Lower lobe of right lung (tissue), 2 donors: ENCODE measurements at regions not wholly inside any gene's neighbourhood (a gene's known extent, or its start where the extent isn't known, plus 50 kb on each side); places are given as distances from the start of the nearest gene placed in this dataset.

ENCODE experiments used
- ATAC-seq, 2 donors: fragments of 200-7000 bp; cut with Tn5 transposase; one replicate each; pipeline ENCODE4 v1.9.1; 2020 to 2022; ENCODE audit warnings: mild to moderate bottlenecking in 2 of 2, moderate library complexity in 2 of 2
- DNase-seq: peaks from one replicate; pipeline ENCODE4 v3.0.0-alpha.2; 2020
- H3K27ac ChIP-seq: fragments of 200-600 bp; one replicate; pipeline ENCODE4 v1.8.0; 2022
- H3K27me3 ChIP-seq: fragments of 200-600 bp; one replicate; pipeline ENCODE4 v1.8.0; 2022; ENCODE audit warnings: low read depth
- H3K36me3 ChIP-seq: fragments of 200-600 bp; one replicate; pipeline ENCODE4 v1.8.0; 2022; ENCODE audit warnings: mild to moderate bottlenecking
- H3K4me1 ChIP-seq: fragments of 200-600 bp; one replicate; pipeline ENCODE4 v1.8.0; 2022
- H3K4me3 ChIP-seq: fragments of 200-600 bp; one replicate; pipeline ENCODE4 v1.8.0; 2022; ENCODE audit warnings: mild to moderate bottlenecking
- H3K9me3 ChIP-seq: fragments of 200-600 bp; one replicate; pipeline ENCODE4 v1.8.0; 2022
- intact Hi-C: fragments of 100-400 bp; cut with DNase I; formaldehyde crosslinking; loops from one replicate; pipeline ENCODE4 v1.11.0; 2022
- TF ChIP-seq, protein P1 (sequence below): fragments of 200-600 bp; IDR thresholded peaks from one replicate; pipeline ENCODE4 v1.8.0; 2022; ENCODE audit warnings: antibody characterized with exemption, mild to moderate bottlenecking
- donor health status: DM: no; HTN: yes; CAD: no; lungs with severe emphysema.

DNA sequence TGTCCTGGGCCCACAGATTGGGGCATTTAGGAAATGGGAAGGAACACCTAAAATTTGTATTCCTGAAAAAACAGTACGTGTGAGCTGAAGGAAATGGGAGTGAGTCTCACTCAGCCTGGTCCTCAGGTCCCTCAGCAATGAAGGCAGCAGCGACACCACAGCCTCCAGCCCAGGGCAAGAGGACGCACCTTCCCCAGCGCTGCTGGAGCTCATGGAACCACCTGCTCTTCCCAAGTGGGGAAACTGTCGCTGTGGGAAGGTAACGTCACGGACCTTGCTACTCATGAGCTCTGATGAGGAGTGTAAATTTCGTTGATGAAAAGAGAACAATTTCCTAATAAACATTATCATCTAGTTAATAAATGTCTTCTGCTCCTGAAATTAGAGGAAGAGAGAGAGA, 323.6 kb downstream of the EIPR1 start:
- no peak overlapping the region for H3K4me3 ChIP-seq
- no peaks in the 10 kb centered on the region for H3K36me3 ChIP-seq
- H3K27me3 ChIP-seq = no peaks in the 10 kb centered on the region
- ATAC-seq (no peak), DNase-seq (no peak)
- TF ChIP-seq, protein P1, sequence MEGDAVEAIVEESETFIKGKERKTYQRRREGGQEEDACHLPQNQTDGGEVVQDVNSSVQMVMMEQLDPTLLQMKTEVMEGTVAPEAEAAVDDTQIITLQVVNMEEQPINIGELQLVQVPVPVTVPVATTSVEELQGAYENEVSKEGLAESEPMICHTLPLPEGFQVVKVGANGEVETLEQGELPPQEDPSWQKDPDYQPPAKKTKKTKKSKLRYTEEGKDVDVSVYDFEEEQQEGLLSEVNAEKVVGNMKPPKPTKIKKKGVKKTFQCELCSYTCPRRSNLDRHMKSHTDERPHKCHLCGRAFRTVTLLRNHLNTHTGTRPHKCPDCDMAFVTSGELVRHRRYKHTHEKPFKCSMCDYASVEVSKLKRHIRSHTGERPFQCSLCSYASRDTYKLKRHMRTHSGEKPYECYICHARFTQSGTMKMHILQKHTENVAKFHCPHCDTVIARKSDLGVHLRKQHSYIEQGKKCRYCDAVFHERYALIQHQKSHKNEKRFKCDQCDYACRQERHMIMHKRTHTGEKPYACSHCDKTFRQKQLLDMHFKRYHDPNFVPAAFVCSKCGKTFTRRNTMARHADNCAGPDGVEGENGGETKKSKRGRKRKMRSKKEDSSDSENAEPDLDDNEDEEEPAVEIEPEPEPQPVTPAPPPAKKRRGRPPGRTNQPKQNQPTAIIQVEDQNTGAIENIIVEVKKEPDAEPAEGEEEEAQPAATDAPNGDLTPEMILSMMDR = no peak
- no peaks in the 10 kb centered on the region for H3K4me1 ChIP-seq
- intact Hi-C loops = no loop called here
- H3K9me3 ChIP-seq = no peaks in the 10 kb centered on the region
- H3K27ac ChIP-seq = no peak overlapping the region

DNA sequence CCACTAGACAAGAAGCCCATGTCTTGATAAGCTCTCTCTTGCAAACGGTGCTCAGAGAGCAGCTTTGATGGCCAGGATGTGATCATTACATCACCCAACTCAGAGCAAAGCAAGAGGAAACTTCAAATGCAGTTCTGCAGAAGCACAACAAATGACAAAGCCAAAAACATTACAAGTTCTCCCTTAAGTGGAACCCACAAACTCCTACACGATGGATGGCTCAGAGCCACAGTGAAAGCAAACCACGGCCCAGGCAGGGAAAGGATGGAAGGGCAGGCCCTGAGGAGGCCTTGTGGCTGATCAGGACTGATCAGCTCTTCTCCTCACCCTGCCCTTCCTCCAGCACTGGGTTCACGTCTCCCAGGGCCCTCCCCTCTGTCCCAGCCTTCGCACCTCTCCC, 326.4 kb downstream of the EIPR1 start:
- H3K4me3 ChIP-seq = no peak overlapping the region
- no peak for DNase-seq
- no peaks in the 10 kb centered on the region for H3K27me3 ChIP-seq
- H3K27ac ChIP-seq = no peak overlapping the region
- H3K4me1 ChIP-seq = no peaks in the 10 kb centered on the region
- no peaks in the 10 kb centered on the region for H3K9me3 ChIP-seq
- no peak for ATAC-seq
- TF ChIP-seq, protein P1 = no peak
- no peaks in the 10 kb centered on the region for H3K36me3 ChIP-seq
- intact Hi-C loops = no loop called here

DNA sequence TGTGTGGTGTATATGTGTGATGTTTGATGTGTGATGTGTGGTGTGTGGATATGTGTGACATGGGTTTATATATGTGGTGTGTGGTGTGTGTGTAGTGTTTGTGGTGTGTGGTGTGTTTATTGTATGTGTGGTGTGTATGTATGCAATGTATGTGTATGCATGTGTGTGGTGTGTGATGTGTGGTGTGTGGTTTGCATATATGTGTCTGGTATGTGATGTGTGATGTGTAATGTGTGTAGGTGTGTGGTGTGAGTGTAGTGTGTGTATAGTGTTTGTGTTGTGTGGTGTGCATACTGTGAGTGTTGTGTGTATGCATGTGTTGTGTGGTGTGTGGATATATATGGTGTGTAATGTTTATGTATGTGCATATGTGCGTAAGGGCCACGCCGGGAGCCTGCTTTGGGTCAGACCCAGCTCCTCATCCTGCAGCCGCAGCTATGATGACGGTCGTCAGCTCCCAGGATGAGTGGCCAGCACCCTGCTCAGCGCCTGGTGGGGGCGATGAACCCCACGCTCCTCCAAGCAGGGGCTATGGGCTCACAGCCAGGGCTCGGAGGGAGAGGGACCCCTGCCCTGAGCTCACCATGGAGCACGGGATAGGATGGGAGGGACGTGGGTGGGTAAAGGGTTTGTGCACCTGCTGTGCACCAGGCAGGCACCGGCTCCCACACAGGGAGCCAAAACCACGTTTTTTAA, 331.3 kb downstream of the EIPR1 start:
- no peak for ATAC-seq
- H3K9me3 ChIP-seq = no peaks in the 10 kb centered on the region

DNA sequence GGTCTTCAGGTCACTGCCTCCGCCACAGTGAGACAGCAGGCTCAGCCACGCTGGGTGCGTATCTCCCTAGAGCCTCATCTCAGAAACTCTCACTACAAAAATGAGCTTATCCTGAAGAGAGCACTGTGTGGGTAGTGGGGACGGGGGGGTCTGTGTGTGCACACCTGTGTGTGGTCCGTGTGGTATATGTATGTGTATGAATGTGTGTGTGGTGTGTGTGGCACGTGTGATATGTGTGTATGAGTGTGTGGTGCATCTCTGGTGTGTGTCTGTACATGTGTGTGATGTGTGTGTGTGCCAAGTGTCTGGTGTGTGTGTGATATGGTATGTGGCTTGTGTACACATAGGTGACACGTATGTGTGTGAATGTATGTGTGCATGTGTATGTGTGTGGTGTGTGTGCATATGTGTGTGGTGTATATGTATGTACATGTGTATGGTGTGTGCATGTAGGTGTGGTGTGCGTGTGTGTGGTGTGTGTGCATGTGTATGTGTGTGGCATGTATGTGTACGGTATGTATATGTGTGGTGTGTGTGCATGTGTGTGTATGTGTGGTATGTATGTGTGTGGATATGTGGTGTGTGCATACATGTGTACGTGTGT, 332.2 kb downstream of the EIPR1 start:
- Histone ChIP-seq H3K4me3 (no peak overlapping the region), H3K36me3 (no peaks in the 10 kb centered on the region), H3K27me3 (no peaks in the 10 kb centered on the region), H3K4me1 (no peaks in the 10 kb centered on the region), H3K9me3 (no peaks in the 10 kb centered on the region), H3K27ac (no peak overlapping the region)
- intact Hi-C loops = no loop called here
- no peak for ATAC-seq
- DNase-seq = no peak
- TF ChIP-seq, protein P1 = no peak

More for the DNA sequence above, 331.3 kb downstream of the EIPR1 start:
- H3K4me1 ChIP-seq = no peaks in the 10 kb centered on the region
- intact Hi-C loops = no loop called here
- DNase-seq = no peak
- no peaks in the 10 kb centered on the region for H3K36me3 ChIP-seq
- H3K27me3 ChIP-seq = no peaks in the 10 kb centered on the region
- no peak overlapping the region for H3K4me3 ChIP-seq
- TF ChIP-seq, protein P1 = no peak
- H3K27ac ChIP-seq = no peak overlapping the region

DNA sequence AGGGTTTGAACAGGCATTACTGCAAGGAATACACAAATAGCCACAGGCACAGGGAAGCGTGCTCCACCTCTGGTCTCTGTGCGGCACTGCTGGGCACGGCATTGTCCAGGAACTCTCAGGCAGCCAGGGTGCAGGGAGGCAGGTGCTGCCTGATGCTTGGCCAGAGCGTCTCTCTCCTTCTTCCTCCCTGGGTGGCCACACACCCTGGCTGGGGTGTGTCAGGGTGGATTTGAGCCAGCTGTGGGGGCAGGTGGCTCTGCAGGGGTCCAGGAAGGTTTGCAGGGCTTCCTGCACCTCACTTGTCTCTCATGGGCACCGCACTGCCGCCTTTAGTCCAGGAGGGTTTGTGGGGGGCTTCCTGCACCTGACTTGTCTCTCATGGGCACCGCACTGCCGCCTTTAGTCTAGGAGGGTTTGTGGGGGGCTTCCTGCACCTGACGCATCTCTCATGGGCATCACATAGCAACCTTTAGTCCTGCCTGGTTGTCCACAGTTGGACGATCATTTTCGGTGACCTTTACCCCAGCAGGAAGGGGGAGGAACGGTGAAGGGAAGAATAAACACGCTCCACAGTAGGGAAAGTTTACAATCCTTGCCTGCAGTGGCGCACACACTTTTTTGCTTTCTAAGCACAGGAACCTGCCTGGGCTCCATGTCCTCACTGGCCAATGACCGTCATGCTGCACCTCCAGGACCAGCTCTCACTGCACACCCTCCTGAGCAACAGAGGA, 332.9 kb downstream of the EIPR1 start:
- DNase-seq (no peak), ATAC-seq (no peak)
- no peak overlapping the region for H3K4me3 ChIP-seq
- H3K27me3 ChIP-seq = no peaks in the 10 kb centered on the region
- no peaks in the 10 kb centered on the region for H3K36me3 ChIP-seq
- H3K9me3 ChIP-seq = no peaks in the 10 kb centered on the region
- intact Hi-C loops = no loop called here
- no peak overlapping the region for H3K27ac ChIP-seq
- H3K4me1 ChIP-seq = no peaks in the 10 kb centered on the region
- TF ChIP-seq, protein P1 = no peak
